T follicular helper cell (primary cell): ENCODE measurements at regions not wholly inside any gene's neighbourhood (a gene's known extent, or its start where the extent isn't known, plus 50 kb on each side); places are given as distances from the start of the nearest gene placed in this dataset.

Experiments used
- DNase-seq: peaks from one replicate; pipeline ENCODE4 v3.0.0-alpha.2; 2020; ENCODE audit warnings: low read depth

DNA sequence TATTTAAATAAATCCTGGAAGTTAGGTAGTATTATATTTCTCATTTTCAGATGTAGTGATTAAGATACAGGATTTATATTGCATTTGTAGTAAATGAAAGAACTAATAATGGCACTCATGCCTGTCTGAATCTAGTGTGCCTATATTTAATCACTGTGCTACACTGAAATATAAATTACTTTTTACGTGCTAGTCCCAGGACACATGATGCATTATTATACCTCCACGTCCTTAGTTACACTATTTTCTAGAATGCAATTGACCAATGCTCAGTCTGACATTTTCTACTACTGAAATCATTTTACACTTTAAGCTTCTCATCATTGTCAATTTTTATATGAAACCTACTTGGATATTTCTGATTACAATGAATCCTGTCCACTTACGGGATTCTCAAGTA is 80.9 kb upstream of the TMEFF2 start:
- DNase-seq: no peak

DNA sequence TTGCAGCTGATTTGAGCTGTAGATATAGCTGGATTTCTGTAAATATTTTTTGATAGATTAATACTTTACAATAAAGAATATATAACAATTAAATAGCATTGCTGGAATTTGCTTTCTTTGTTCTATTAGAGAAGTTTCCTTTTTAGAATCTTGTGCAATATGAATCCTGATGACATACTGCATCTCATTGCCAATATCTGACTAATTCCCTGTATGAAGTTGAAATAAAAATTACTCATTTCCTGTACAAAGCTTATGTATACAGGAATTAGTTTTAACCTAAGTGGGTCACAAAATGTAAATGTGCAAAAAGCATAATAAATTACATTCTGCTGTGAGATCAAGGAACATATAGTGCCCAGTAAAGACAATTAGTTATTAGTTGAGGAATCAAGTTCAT is 72.8 kb upstream of the TMEFF2 start:
- DNase-seq: no peak

DNA sequence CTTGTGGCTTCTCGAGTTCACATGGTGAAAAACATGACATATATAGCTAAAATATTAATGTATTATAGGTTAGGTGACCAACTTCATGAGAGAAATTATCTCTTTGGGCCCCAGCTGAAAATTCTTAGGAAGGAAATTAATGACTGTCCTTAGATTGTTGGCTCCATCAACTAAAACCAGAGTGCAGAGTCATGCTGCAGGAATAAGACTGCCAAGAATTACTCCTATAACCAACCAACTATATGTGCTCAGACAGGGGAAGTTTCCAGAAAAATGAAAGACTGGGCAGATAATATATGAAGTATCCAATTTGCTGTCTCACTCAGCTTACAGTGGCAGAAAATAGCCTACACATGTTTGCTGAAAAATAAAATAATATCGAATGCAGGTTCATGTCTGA is 71.0 kb upstream of the TMEFF2 start:
- DNase-seq: no peak

DNA sequence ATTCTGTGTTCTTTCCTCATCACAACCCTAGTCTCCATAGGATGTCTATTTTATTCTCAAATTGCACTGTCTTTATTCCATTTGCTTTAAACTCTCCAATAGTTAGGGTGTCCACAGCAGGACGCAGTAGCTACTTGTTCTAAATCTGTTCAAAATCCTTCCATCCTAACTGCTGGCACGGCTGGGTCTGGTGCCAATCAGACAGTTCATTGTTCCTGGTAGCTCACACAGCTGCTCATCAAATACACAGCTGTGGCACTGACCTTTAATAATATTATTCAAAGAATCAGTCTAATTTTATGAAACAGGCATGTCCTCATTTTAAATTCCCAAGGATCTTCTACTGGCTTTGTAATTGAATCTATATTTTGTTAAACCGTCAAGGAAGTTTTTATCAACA is 59.7 kb upstream of the TMEFF2 start:
- no peak for DNase-seq

DNA sequence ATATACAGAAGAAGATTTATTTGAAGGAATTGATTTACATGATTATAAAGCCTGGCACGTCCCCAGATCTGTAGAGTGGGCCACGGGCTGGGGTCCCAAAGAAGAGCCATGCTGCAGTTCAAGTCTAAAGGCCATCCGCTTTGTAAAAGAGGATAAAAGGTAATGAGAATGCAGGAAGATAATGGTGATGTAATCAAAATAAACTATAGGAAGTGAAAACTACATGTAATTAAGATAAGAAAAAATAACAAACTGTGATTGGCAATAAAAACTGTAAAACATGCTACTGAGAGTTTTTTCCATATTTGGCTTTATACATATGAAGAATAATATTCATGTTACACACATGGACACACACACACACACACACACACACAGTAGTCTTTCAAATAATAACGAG is 59.0 kb upstream of the TMEFF2 start:
- no peak for DNase-seq

DNA sequence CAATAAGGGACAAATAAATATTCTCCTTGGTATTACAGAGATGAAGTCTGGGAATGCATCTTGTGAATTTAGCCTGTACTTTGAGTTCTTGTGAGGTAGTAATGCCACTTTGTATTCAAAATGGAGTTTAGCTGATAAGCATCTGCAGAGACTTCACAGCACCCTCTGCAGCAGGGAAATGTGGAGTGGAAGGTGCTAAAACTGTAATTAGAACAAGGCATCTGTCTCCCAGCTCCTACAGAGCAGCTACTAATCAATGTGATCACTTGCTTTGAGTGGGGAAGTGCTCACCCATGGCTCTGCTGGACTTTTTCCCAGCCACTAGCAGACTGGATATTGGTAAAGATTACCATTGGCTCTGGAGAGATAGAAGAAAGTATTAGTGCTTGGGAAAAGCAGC is 56.2 kb upstream of the TMEFF2 start:
- no peak for DNase-seq

DNA sequence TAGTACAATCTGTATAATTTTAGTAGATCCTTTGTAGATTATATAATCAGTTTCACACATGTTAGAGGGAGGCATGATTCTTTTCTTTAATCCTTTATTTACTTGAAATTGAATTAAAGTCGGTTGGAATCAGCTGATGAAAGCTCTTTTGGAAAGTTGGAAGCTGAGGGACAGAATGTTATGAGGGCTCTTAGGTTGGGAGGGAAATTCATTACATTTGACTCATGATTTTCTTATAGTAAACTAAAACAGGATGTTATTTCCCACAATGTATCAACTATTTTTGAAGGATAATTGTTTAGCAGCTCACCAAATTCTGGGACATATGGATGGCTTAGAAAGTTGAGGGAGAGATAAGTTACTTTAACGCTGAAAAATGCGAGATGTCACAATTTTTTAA is 52.7 kb upstream of the TMEFF2 start:
- no peak for DNase-seq

DNA sequence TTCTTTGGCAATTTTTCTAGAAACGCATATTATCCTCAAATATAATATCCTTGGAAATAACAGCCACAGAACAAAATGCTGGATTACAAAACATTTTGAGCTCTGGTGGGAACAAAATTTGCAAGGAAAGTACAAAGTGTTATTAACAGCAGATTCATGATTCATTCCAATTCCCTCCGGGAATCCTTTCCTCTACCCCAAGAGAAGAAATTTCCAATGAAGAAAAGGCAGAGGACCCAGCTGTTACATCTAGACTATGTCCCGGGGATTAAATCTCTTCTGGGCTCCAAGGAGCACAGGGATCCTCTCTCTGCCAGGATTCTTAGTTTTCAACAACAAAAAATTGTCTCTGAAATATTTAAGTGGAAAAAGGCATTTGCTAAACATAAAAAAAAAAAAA is 51.6 kb upstream of the TMEFF2 start:
- DNase-seq: no peak

DNA sequence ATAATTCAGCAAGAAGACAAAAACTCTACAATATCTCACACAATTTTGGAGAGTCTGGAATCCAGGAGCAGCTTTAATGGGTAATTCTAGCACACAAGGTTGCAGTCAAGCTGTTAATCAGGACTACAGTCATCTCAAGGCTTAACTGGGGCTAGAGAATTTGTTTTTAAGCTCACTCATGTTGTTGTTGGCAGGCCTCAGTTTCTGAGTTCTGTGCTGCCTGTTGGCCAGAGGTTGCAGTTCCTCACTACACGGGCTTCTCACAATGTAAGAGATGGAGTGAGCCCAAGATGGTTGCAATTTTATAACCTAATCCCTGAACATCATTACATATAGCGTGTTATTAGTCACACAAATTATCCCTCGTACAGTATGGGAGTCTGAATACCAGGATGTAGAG is 50.6 kb upstream of the TMEFF2 start:
- DNase-seq: no peak
